ENCODE measurements at regions not wholly inside any gene's neighbourhood (a gene's known extent, or its start where the extent isn't known, plus 50 kb on each side); places are given as distances from the start of the nearest gene placed in this dataset.
A peak's percentile ranks its signal among the peaks of the same experiment; 100 is the strongest.

GRCh38 chr16:48836067-48836466 is 226.1 kb upstream of the N4BP1 start:
- Histone ChIP-seq H3K9me3 (no peaks in the 10 kb centered on the region), H3K27ac (replicated peaks in 1 of 4) (no peak overlapping the region), H3K4me1 (no peaks in the 10 kb centered on the region), H3K27me3 (no peaks in the 10 kb centered on the region), H3K4me3 (no peak overlapping the region), H3K36me3 (no peaks in the 10 kb centered on the region)
- TF ChIP-seq CTCF (IDR thresholded peaks at IDR 0.05), result no peak
- TF ChIP-seq POLR2A (IDR thresholded peaks at IDR 0.05; ENCODE audit: low read depth), result no peak
- TF ChIP-seq EP300 (IDR thresholded peaks at IDR 0.05), result no peak
- TF ChIP-seq POLR2AphosphoS5 (IDR thresholded peaks at IDR 0.05), result no peak
- no peak for DNase-seq (ENCODE audit: extremely low spot score)
- intact Hi-C loops (cut with DNase I), result no loop called here
- 83% methylated on average over 2 of the region's 2 CpGs for WGBS

DNA sequence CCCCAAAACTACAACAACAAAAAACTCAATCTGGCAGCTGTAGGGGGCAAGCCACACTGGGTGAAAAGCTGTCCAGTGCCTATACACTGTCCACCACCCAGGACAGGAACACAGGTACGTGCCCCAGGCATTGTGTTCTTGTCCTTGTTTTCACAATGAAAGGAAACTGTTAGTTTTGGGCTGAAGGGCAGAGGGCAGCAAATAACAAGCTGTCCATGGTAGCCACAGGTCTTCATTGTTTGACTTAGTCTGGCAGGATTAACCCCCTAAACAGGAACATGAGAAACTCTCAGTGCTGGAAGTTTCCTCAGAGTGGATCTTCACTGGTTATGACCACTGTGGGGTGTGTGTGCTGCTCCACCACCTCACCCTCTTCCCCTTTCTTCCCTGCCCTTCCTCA is 224.6 kb upstream of the N4BP1 start:
- intact Hi-C loops (cut with DNase I), result no loop called here
- Histone ChIP-seq H3K36me3 (no peaks in the 10 kb centered on the region), H3K4me3 (no peak overlapping the region), H3K27ac (replicated peaks in 1 of 4) (no peak overlapping the region), H3K4me1 (no peaks in the 10 kb centered on the region), H3K9me3 (no peaks in the 10 kb centered on the region), H3K27me3 (no peaks in the 10 kb centered on the region)
- 32% methylated on average over 1 of the region's 1 CpG for WGBS
- no peak for TF ChIP-seq CTCF (IDR thresholded peaks at IDR 0.05)
- no peak for TF ChIP-seq EP300 (IDR thresholded peaks at IDR 0.05)
- TF ChIP-seq POLR2A (IDR thresholded peaks at IDR 0.05; ENCODE audit: low read depth), result no peak
- TF ChIP-seq POLR2AphosphoS5 (IDR thresholded peaks at IDR 0.05), result no peak
- no peak for DNase-seq (ENCODE audit: extremely low spot score)

GRCh38 chr16:48833461-48833860 is 223.5 kb upstream of the N4BP1 start:
- TF ChIP-seq EP300 (IDR thresholded peaks at IDR 0.05), result no peak
- no peak for TF ChIP-seq POLR2AphosphoS5 (IDR thresholded peaks at IDR 0.05)
- no peak for TF ChIP-seq POLR2A (IDR thresholded peaks at IDR 0.05; ENCODE audit: low read depth)
- TF ChIP-seq CTCF (IDR thresholded peaks at IDR 0.05), result no peak
- 56% methylated on average over 2 of the region's 2 CpGs for WGBS
- intact Hi-C loops (cut with DNase I), result no loop called here

GRCh38 chr16:48831076-48831722 is 221.2 kb upstream of the N4BP1 start:
- Histone ChIP-seq H3K4me1 (no peaks in the 10 kb centered on the region), H3K36me3 (no peaks in the 10 kb centered on the region), H3K9me3 (no peaks in the 10 kb centered on the region), H3K27ac (replicated peaks in 1 of 4) (no peak overlapping the region), H3K4me3 (no peak overlapping the region), H3K27me3 (no peaks in the 10 kb centered on the region)
- peak; percentile 66 for DNase-seq (ENCODE audit: extremely low spot score)
- TF ChIP-seq POLR2A (IDR thresholded peaks at IDR 0.05; ENCODE audit: low read depth) (no peak), EP300 (IDR thresholded peaks at IDR 0.05) (no peak), POLR2AphosphoS5 (IDR thresholded peaks at IDR 0.05) (no peak), CTCF (IDR thresholded peaks at IDR 0.05) (no peak)
- 32% methylated on average over 4 of the region's 4 CpGs for WGBS
- intact Hi-C loops (cut with DNase I), result no loop called here

More at GRCh38 chr16:48833461-48833860, 223.5 kb upstream of the N4BP1 start:
- Histone ChIP-seq H3K27ac (replicated peaks in 1 of 4) (no peak overlapping the region), H3K4me1 (no peaks in the 10 kb centered on the region), H3K4me3 (no peak overlapping the region), H3K27me3 (no peaks in the 10 kb centered on the region), H3K9me3 (no peaks in the 10 kb centered on the region), H3K36me3 (no peaks in the 10 kb centered on the region)
- DNase-seq (ENCODE audit: extremely low spot score), result no peak
